ENCODE measurements at regions not wholly inside any gene's neighbourhood (a gene's known extent, or its start where the extent isn't known, plus 50 kb on each side); places are given as distances from the start of the nearest gene placed in this dataset.

GRCh38 chr5:89573345-89573744 lies 690.4 kb upstream of the MEF2C start:
- H2AFZ ChIP-seq (ENCODE audit: low read depth, low read length, severe bottlenecking), result no peak overlapping the region

DNA sequence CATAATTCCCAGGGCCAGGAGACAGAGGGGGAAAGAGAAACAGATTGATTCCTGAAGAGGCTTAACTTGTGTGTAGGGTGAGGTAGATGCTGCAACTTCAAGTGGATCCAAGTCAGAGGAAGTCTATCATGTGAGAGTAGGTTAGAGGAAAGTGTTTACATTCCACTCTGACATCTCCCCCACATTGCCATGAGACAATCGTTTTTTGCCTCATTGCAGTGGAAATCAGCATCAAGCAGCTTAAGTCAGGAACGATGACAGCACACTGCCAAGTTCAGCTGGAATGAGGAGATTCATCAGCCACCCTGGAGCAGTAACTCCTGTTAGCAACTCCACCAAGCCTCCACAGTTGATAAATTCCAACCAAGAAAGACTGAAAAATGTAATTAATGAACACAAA lies 689.7 kb upstream of the MEF2C start:
- no peaks in the 10 kb centered on the region for H3K36me3 ChIP-seq (ENCODE audit: low read length)
- no peak overlapping the region for H3K4me3 ChIP-seq (ENCODE audit: insufficient read depth, low read length, poor library complexity, severe bottlenecking)
- TF ChIP-seq EZH2phosphoT487 (conservative IDR thresholded peaks at IDR 0.05; ENCODE audit: low read length) (no peak), CTCF (IDR thresholded peaks at IDR 0.05; ENCODE audit: insufficient read depth, low read length, poor library complexity, severe bottlenecking) (no peak)
- no peaks in the 10 kb centered on the region for H4K20me1 ChIP-seq (ENCODE audit: low read depth, low read length)
- no peaks in the 10 kb centered on the region for H3K9me2 ChIP-seq (replicated peaks; ENCODE audit: insufficient read depth, low read length)
- no peaks in the 10 kb centered on the region for H3F3A ChIP-seq (ENCODE audit: insufficient read depth)
- no peak overlapping the region for H3K4me2 ChIP-seq (ENCODE audit: low read depth, low read length, poor library complexity, severe bottlenecking)
- H3K27ac ChIP-seq (ENCODE audit: low read depth, low read length), result no peak overlapping the region
- no peaks in the 10 kb centered on the region for H3K9me3 ChIP-seq (ENCODE audit: insufficient read depth, low read length)
- no peaks in the 10 kb centered on the region for H3K27me3 ChIP-seq (ENCODE audit: low read length)
- H3K79me2 ChIP-seq (ENCODE audit: insufficient read depth, low read length), result no peaks in the 10 kb centered on the region
- H3K9ac ChIP-seq (ENCODE audit: low read length), result no peak overlapping the region
- no peak overlapping the region for H2AFZ ChIP-seq (ENCODE audit: low read depth, low read length, severe bottlenecking)

More at GRCh38 chr5:89573345-89573744, 690.4 kb upstream of the MEF2C start:
- Histone ChIP-seq H3K79me2 (ENCODE audit: insufficient read depth, low read length) (no peaks in the 10 kb centered on the region), H3K9me3 (ENCODE audit: insufficient read depth, low read length) (no peaks in the 10 kb centered on the region), H3K4me2 (ENCODE audit: low read depth, low read length, poor library complexity, severe bottlenecking) (no peak overlapping the region), H3K27ac (ENCODE audit: low read depth, low read length) (no peak overlapping the region), H3K9me2 (replicated peaks; ENCODE audit: insufficient read depth, low read length) (no peaks in the 10 kb centered on the region), H4K20me1 (ENCODE audit: low read depth, low read length) (no peaks in the 10 kb centered on the region), H3F3A (ENCODE audit: insufficient read depth) (no peaks in the 10 kb centered on the region), H3K9ac (ENCODE audit: low read length) (no peak overlapping the region), H3K27me3 (ENCODE audit: low read length) (no peaks in the 10 kb centered on the region), H3K36me3 (ENCODE audit: low read length) (no peaks in the 10 kb centered on the region), H3K4me3 (ENCODE audit: insufficient read depth, low read length, poor library complexity, severe bottlenecking) (no peak overlapping the region)
- no peak for TF ChIP-seq EZH2phosphoT487 (conservative IDR thresholded peaks at IDR 0.05; ENCODE audit: low read length)
- no peak for TF ChIP-seq CTCF (IDR thresholded peaks at IDR 0.05; ENCODE audit: insufficient read depth, low read length, poor library complexity, severe bottlenecking)

DNA sequence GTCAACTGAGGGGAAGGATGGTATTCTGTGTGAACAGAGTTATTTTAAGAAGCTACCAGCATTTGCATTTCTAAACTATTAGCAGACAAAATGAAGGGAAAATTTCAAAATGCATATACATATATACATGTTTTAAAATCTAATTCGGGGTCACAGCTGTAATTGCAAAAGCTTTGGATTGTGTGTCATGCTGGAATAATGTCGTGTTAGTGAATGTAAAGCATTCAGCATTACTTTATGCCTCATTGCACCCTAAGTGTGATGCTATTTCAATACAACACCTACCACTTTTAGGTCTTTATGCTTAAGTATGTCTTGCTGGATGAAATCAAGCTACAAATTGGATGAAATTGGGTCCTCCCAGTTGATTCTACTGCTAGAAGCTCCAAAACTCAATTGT lies 687.6 kb upstream of the MEF2C start:
- H2AFZ ChIP-seq (ENCODE audit: low read depth, low read length, severe bottlenecking), result no peak overlapping the region
- no peak overlapping the region for H3K4me2 ChIP-seq (ENCODE audit: low read depth, low read length, poor library complexity, severe bottlenecking)
- H3K4me3 ChIP-seq (ENCODE audit: insufficient read depth, low read length, poor library complexity, severe bottlenecking), result no peak overlapping the region
- no peaks in the 10 kb centered on the region for H3K9me2 ChIP-seq (replicated peaks; ENCODE audit: insufficient read depth, low read length)
- no peaks in the 10 kb centered on the region for H3K79me2 ChIP-seq (ENCODE audit: insufficient read depth, low read length)
- no peaks in the 10 kb centered on the region for H3K36me3 ChIP-seq (ENCODE audit: low read length)
- H3K27ac ChIP-seq (ENCODE audit: low read depth, low read length), result no peak overlapping the region
- H4K20me1 ChIP-seq (ENCODE audit: low read depth, low read length), result no peaks in the 10 kb centered on the region
- no peak overlapping the region for H3K9ac ChIP-seq (ENCODE audit: low read length)
- TF ChIP-seq EZH2phosphoT487 (conservative IDR thresholded peaks at IDR 0.05; ENCODE audit: low read length) (no peak), CTCF (IDR thresholded peaks at IDR 0.05; ENCODE audit: insufficient read depth, low read length, poor library complexity, severe bottlenecking) (no peak)
- H3K27me3 ChIP-seq (ENCODE audit: low read length), result no peaks in the 10 kb centered on the region
- no peaks in the 10 kb centered on the region for H3F3A ChIP-seq (ENCODE audit: insufficient read depth)
- H3K9me3 ChIP-seq (ENCODE audit: insufficient read depth, low read length), result no peaks in the 10 kb centered on the region

All from SU-DHL-6 (cell line).